Transverse colon (tissue), 4 donors: ENCODE measurements at regions not wholly inside any gene's neighbourhood (a gene's known extent, or its start where the extent isn't known, plus 50 kb on each side); places are given as distances from the start of the nearest gene placed in this dataset.

ENCODE experiments used
- EP300 ChIP-seq: sonication (generic); formaldehyde crosslinking; IDR thresholded peaks from one replicate; pipeline ENCODE4 v1.6.1; 2017; ENCODE audit warnings: antibody characterized with exemption, low read depth
- POLR2A ChIP-seq: fragments of 450-650 bp; IDR thresholded peaks from one replicate; pipeline ENCODE4 v1.6.1; 2016; ENCODE audit warnings: antibody characterized with exemption, mild to moderate bottlenecking, moderate library complexity
- POLR2AphosphoS5 ChIP-seq, 3 donors: sonication (generic); formaldehyde crosslinking; IDR thresholded peaks; one replicate each; pipeline ENCODE4 v1.6.1; 2016; ENCODE audit warnings: antibody characterized with exemption in 3 of 3
- TF ChIP-seq, protein P1 (sequence below), 5 experiments: fragments of 200-600 bp in 3 of 5; fragments of 450-650 bp in 2 of 5; sonication (generic) in 3 of 5; IDR thresholded peaks; 1 replicate in 2 of 5; 2 replicates in 3 of 5; pipeline ENCODE4 v1.5.1; 2016 to 2017; ENCODE audit warnings: antibody characterized with exemption in 5 of 5, inconsistent platforms in 3 of 5, mild to moderate bottlenecking in 2 of 5, moderate library complexity in 1 of 5

DNA sequence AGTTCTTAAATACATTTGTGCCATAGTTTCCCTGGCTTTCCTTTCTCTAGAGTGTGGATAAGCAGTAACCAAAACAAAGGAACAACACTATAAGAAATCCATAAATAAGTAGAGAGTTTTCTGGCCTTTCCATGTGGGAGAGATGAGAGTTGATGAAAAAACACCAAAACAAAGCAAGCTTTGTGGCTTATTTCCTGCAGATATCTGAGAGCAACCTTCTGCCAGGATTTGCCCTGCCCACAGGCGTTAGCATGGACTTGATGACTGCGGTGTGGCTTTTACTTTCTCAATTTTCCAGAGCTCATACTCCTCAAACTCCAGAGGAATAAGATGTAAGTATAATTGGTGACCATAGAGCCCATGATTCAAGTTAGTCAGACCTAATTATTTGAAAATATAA, 194.9 kb downstream of the RAP2B start:
- TF ChIP-seq, protein P1, sequence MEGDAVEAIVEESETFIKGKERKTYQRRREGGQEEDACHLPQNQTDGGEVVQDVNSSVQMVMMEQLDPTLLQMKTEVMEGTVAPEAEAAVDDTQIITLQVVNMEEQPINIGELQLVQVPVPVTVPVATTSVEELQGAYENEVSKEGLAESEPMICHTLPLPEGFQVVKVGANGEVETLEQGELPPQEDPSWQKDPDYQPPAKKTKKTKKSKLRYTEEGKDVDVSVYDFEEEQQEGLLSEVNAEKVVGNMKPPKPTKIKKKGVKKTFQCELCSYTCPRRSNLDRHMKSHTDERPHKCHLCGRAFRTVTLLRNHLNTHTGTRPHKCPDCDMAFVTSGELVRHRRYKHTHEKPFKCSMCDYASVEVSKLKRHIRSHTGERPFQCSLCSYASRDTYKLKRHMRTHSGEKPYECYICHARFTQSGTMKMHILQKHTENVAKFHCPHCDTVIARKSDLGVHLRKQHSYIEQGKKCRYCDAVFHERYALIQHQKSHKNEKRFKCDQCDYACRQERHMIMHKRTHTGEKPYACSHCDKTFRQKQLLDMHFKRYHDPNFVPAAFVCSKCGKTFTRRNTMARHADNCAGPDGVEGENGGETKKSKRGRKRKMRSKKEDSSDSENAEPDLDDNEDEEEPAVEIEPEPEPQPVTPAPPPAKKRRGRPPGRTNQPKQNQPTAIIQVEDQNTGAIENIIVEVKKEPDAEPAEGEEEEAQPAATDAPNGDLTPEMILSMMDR (IDR thresholded peaks at IDR 0.05) = no peak
- TF ChIP-seq POLR2A = no peak
- TF ChIP-seq EP300 = no peak
- no peak for TF ChIP-seq POLR2AphosphoS5 (IDR thresholded peaks at IDR 0.05)
